GM12891 (cell line): ENCODE measurements at regions not wholly inside any gene's neighbourhood (a gene's known extent, or its start where the extent isn't known, plus 50 kb on each side); places are given as distances from the start of the nearest gene placed in this dataset.

Source experiments
- POLR2A ChIP-seq: IDR thresholded peaks from 2 replicates; pipeline ENCODE4 v1.6.1; 2011; ENCODE audit warnings: low read depth, low read length, control low read depth
- POLR2AphosphoS5 ChIP-seq: IDR thresholded peaks from 2 replicates; pipeline ENCODE4 v1.6.1; 2011; ENCODE audit warnings: low read depth, low read length, control low read depth
- SPI1 ChIP-seq: IDR thresholded peaks from 2 replicates; pipeline ENCODE4 v1.6.1; 2011; ENCODE audit warnings: low read depth, low read length, control low read depth
- TAF1 ChIP-seq: IDR thresholded peaks from 2 replicates; pipeline ENCODE4 v1.6.1; 2011; ENCODE audit warnings: low read depth, low read length, control low read depth

- TF ChIP-seq POLR2AphosphoS5 (no peak), POLR2A (no peak), TAF1 (no peak), SPI1 (no peak)
These were observed 83.1 kb upstream of the SPIN4 start for GRCh38 chrX:63434206-63434605.
